ENCODE measurements at regions not wholly inside any gene's neighbourhood (a gene's known extent, or its start where the extent isn't known, plus 50 kb on each side); places are given as distances from the start of the nearest gene placed in this dataset.

GRCh38 chr1:106753066-106753465 lies 303.4 kb upstream of the PRMT6 start:
- TF ChIP-seq CTCF (IDR thresholded peaks at IDR 0.05) (no peak), POLR2A (IDR thresholded peaks at IDR 0.05) (no peak), POLR2AphosphoS5 (IDR thresholded peaks at IDR 0.05) (no peak)
